Ishikawa (cell line): ENCODE measurements at regions not wholly inside any gene's neighbourhood (a gene's known extent, or its start where the extent isn't known, plus 50 kb on each side); places are given as distances from the start of the nearest gene placed in this dataset.

Experiments used
- CEBPB ChIP-seq: IDR thresholded peaks from 2 replicates; pipeline ENCODE4 v1.6.1; 2012
- CREB1 ChIP-seq: IDR thresholded peaks from 2 replicates; pipeline ENCODE4 v1.6.1; 2012; ENCODE audit warnings: low read depth
- EGR1 ChIP-seq: IDR thresholded peaks from 2 replicates; pipeline ENCODE4 v1.6.1; 2012
- EP300 ChIP-seq: IDR thresholded peaks from 2 replicates; pipeline ENCODE4 v1.6.1; 2012; ENCODE audit warnings: borderline replicate concordance
- FOXM1 ChIP-seq: IDR thresholded peaks from 2 replicates; pipeline ENCODE4 v1.6.1; 2012; ENCODE audit warnings: low read depth, borderline replicate concordance
- NFIC ChIP-seq: IDR thresholded peaks from 2 replicates; pipeline ENCODE4 v1.6.1; 2012
- RAD21 ChIP-seq: IDR thresholded peaks from 2 replicates; pipeline ENCODE4 v1.6.1; 2012; ENCODE audit warnings: low read depth
- TAF1 ChIP-seq: IDR thresholded peaks from 2 replicates; pipeline ENCODE4 v1.6.1; 2012; ENCODE audit warnings: low read depth, mild to moderate bottlenecking
- TCF12 ChIP-seq: IDR thresholded peaks from 2 replicates; pipeline ENCODE4 v1.6.1; 2012; ENCODE audit warnings: low read depth
- TEAD4 ChIP-seq: IDR thresholded peaks from 2 replicates; pipeline ENCODE4 v1.6.1; 2012
- YY1 ChIP-seq: IDR thresholded peaks from 2 replicates; pipeline ENCODE4 v1.6.1; 2012; ENCODE audit warnings: low read depth
- ZBTB7A ChIP-seq: IDR thresholded peaks from 2 replicates; pipeline ENCODE4 v1.6.1; 2012; ENCODE audit warnings: low read depth
- TF ChIP-seq, protein P1 (sequence below): IDR thresholded peaks from 2 replicates; pipeline ENCODE4 v1.6.1; 2012; ENCODE audit warnings: low read depth, mild to moderate bottlenecking
- TF ChIP-seq, protein P2 (sequence below): IDR thresholded peaks from 2 replicates; pipeline ENCODE4 v1.6.1; 2012
- TF ChIP-seq, protein P3 (sequence below): IDR thresholded peaks from 2 replicates; pipeline ENCODE4 v1.6.1; 2012

DNA sequence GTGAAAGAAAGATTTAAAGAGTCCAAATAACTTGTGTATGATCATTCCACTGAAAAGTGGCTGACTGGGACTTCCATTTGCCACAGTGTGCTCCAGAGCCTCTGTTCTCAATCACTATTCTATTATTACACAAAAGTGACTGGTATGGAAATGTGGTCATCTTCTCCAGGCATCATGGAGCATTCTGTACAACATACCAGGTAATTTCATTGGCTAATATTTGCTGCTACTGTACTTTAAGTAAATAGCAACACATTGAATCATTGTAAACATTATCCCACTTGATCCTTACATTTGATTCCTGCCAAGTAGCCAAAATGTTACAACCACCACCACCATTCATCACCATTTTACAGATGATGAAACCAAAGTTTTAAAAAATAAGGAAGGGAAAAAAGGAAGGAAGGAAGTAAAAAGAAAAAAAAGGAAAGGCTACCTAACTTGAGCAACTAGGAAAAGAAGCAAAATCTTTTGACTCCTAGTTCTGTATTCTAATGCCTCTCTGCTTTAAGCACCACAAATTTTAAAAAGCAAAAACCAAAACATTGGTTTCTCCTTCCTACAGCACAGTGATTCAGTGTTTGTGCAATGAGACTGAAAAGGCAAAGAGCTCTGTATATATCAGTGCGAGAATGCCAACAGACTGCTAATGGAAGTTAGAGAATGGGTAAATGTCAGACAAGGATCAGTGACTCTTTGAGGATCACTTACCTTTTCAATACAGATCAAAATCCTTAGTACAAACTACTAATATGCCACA, 361.4 kb upstream of the PTBP2 start:
- TF ChIP-seq, protein P1, sequence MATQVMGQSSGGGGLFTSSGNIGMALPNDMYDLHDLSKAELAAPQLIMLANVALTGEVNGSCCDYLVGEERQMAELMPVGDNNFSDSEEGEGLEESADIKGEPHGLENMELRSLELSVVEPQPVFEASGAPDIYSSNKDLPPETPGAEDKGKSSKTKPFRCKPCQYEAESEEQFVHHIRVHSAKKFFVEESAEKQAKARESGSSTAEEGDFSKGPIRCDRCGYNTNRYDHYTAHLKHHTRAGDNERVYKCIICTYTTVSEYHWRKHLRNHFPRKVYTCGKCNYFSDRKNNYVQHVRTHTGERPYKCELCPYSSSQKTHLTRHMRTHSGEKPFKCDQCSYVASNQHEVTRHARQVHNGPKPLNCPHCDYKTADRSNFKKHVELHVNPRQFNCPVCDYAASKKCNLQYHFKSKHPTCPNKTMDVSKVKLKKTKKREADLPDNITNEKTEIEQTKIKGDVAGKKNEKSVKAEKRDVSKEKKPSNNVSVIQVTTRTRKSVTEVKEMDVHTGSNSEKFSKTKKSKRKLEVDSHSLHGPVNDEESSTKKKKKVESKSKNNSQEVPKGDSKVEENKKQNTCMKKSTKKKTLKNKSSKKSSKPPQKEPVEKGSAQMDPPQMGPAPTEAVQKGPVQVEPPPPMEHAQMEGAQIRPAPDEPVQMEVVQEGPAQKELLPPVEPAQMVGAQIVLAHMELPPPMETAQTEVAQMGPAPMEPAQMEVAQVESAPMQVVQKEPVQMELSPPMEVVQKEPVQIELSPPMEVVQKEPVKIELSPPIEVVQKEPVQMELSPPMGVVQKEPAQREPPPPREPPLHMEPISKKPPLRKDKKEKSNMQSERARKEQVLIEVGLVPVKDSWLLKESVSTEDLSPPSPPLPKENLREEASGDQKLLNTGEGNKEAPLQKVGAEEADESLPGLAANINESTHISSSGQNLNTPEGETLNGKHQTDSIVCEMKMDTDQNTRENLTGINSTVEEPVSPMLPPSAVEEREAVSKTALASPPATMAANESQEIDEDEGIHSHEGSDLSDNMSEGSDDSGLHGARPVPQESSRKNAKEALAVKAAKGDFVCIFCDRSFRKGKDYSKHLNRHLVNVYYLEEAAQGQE = no peak
- TF ChIP-seq TCF12 = no peak
- TF ChIP-seq YY1 = no peak
- TF ChIP-seq ZBTB7A = no peak
- no peak for TF ChIP-seq FOXM1
- TF ChIP-seq CEBPB = no peak
- no peak for TF ChIP-seq EGR1
- TF ChIP-seq TEAD4 = no peak
- TF ChIP-seq, protein P2, sequence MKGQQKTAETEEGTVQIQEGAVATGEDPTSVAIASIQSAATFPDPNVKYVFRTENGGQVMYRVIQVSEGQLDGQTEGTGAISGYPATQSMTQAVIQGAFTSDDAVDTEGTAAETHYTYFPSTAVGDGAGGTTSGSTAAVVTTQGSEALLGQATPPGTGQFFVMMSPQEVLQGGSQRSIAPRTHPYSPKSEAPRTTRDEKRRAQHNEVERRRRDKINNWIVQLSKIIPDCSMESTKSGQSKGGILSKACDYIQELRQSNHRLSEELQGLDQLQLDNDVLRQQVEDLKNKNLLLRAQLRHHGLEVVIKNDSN = no peak
- no peak for TF ChIP-seq TAF1
- no peak for TF ChIP-seq EP300
- TF ChIP-seq RAD21 = no peak
- TF ChIP-seq, protein P3, sequence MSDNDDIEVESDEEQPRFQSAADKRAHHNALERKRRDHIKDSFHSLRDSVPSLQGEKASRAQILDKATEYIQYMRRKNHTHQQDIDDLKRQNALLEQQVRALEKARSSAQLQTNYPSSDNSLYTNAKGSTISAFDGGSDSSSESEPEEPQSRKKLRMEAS = no peak
- TF ChIP-seq NFIC = no peak
- TF ChIP-seq CREB1 = no peak

DNA sequence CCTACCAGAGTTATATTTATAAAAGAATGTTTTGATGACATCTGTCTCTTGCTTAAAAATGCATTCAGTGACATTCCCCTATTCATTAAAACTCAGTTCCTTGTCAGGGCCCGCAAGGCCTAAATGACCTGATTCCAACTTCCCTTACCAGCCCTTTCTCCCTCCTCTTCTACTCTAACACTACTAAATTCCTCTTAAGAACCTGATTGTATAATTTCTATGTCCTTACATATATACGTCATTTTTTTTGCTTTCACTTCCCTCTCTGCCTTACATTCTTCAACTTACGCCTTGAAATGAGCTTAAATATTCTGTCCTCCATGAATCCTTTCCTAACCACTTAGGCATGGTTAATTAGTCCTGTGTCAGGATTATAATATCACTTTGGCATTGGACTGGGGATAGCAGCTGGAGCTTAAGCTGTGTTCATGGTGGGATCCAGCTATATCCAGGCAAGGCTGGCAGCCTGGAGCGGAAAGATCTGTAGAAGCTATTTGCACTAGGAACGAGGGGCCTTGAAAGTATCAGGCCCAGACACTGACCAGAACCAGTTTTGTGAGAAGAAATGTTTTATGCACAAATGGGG, 360.2 kb upstream of the PTBP2 start:
- no peak for TF ChIP-seq FOXM1

DNA sequence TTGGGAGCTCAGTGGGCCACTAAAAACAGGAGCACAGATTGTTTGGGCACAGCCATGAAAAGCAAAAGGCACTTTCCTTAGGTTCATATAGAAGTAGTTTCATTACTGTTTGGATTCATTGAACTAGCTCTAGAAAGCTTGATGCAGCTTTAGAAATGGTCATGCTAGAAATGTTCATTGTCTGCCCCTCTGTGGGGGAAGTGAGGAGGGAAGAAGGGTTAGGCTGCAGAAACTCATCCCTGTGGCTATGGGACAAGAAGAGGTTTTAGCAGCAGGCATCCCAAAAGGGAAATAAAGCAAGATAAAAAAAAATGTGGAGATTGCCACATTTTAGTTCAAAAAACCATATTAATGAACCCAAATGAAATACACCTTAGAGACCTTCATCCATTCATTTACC, 359.6 kb upstream of the PTBP2 start:
- no peak for TF ChIP-seq TEAD4
- no peak for TF ChIP-seq EGR1
- TF ChIP-seq, protein P2 = no peak
- TF ChIP-seq EP300 = no peak
- TF ChIP-seq, protein P1 = no peak
- TF ChIP-seq ZBTB7A = no peak
- TF ChIP-seq NFIC = no peak
- TF ChIP-seq RAD21 = no peak
- TF ChIP-seq, protein P3 = no peak
- TF ChIP-seq CEBPB = no peak
- no peak for TF ChIP-seq CREB1
- no peak for TF ChIP-seq FOXM1
- no peak for TF ChIP-seq TAF1
- TF ChIP-seq YY1 = no peak
- no peak for TF ChIP-seq TCF12

DNA sequence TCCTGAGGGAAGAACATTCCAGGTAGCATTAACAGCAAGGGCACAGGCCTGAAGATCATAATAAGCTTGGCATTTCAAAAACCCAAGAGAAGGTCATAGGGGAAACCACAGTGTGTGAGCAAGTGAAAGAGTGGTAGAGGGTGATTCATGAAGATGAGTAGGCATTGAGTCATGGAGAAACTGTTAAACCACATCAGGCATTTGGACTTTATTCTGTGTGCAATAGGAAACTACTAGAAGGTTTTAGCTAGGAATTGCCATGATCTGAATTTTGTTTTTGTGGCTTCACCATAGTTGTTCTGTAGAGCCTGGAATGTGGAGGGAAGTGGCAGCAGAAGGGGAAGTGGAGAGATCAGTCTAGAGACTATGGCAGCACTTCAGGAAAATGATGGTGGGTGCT, 359.0 kb upstream of the PTBP2 start:
- TF ChIP-seq TAF1 (no peak), TCF12 (no peak), EGR1 (no peak), ZBTB7A (no peak), TEAD4 (no peak), YY1 (no peak), FOXM1 (no peak), CEBPB (no peak)
- TF ChIP-seq, protein P2 = no peak
- TF ChIP-seq, protein P1 = no peak
